MM.1S (cell line): ENCODE measurements at regions not wholly inside any gene's neighbourhood (a gene's known extent, or its start where the extent isn't known, plus 50 kb on each side); places are given as distances from the start of the nearest gene placed in this dataset.

Experiments
- CTCF ChIP-seq: fragments of 300-600 bp; sonication (generic); IDR thresholded peaks from 2 replicates; pipeline ENCODE4 v1.5.1; 2016; ENCODE audit warnings: antibody characterized with exemption, low read length, mixed read lengths
- EZH2 ChIP-seq: fragments of 300-600 bp; sonication (generic); optimal IDR thresholded peaks from 2 replicates; pipeline ENCODE3; 2017; ENCODE audit warnings: low read depth, mild to moderate bottlenecking, antibody characterized with exemption, low read length, mixed read lengths
- EZH2phosphoT487 ChIP-seq: fragments of 300-600 bp; sonication (generic); IDR thresholded peaks from 2 replicates; pipeline ENCODE4 v1.6.1; 2018; ENCODE audit warnings: antibody characterized with exemption, low read length

DNA sequence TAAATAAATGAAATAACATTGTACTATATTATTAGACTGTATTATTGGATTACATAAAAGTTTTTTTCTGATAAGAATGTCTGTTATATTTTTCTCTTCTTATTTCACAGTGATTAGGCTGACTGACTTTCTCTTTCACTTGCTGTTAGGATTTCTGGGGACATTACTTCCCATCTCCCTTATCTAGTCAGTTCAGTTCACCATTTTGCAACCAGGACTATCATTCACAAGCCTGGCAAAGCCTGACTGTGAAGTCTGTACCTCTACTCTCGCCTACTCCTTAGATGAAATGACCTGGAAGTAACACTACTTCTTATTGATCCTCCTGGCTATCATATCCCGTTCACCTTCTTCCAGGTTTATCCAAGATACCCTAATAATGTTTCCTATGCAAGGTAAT lies 676.6 kb downstream of the USP25 start:
- no peak for TF ChIP-seq CTCF
- no peak for TF ChIP-seq EZH2
- no peak for TF ChIP-seq EZH2phosphoT487
